H1 (cell line): ENCODE measurements at regions not wholly inside any gene's neighbourhood (a gene's known extent, or its start where the extent isn't known, plus 50 kb on each side); places are given as distances from the start of the nearest gene placed in this dataset.

Source experiments
- CBX5 ChIP-seq: fragments of 300-800, 300-1000 bp; sonication (generic); IDR thresholded peaks from 2 replicates; pipeline ENCODE4 v1.7.1; 2016; ENCODE audit warnings: antibody characterized with exemption, low read length, low read depth
- CHD2 ChIP-seq: IDR thresholded peaks from 2 replicates; pipeline ENCODE4 v1.6.1; 2012; ENCODE audit warnings: low read length, improper control_type of control experiment
- KDM4A ChIP-seq: IDR thresholded peaks from one replicate; pipeline ENCODE4 v1.7.1; 2012; ENCODE audit warnings: low read depth, mild to moderate bottlenecking, moderate library complexity, low read length, inconsistent platforms; ENCODE audit not compliant: severe bottlenecking
- PHF8 ChIP-seq: fragments of 200-600 bp; sonication (generic); conservative IDR thresholded peaks from 2 replicates; pipeline ENCODE4 v1.7.1; 2012; ENCODE audit warnings: low read depth, mild to moderate bottlenecking, inconsistent platforms, low read length, moderate library complexity
- SIRT6 ChIP-seq: IDR thresholded peaks from one replicate; pipeline ENCODE4 v1.7.1; 2012; ENCODE audit warnings: low read length, inconsistent platforms
- TAF7 ChIP-seq: optimal IDR thresholded peaks from 2 replicates; pipeline ENCODE3; 2011; ENCODE audit warnings: low read depth, mild to moderate bottlenecking, inconsistent platforms, low read length, moderate library complexity, borderline replicate concordance
- TF ChIP-seq, protein P1 (sequence below): fragments of 300-600 bp; sonication (generic); IDR thresholded peaks from 2 replicates; pipeline ENCODE4 v1.7.1; 2012; ENCODE audit warnings: low read length, moderate library complexity, mild to moderate bottlenecking, inconsistent platforms; ENCODE audit not compliant: insufficient replicate concordance
- TF ChIP-seq, protein P2 (sequence below): IDR thresholded peaks from 2 replicates; pipeline ENCODE4 v1.6.1; 2011; ENCODE audit warnings: low read depth, mild to moderate bottlenecking, low read length; ENCODE audit not compliant: insufficient read depth

DNA sequence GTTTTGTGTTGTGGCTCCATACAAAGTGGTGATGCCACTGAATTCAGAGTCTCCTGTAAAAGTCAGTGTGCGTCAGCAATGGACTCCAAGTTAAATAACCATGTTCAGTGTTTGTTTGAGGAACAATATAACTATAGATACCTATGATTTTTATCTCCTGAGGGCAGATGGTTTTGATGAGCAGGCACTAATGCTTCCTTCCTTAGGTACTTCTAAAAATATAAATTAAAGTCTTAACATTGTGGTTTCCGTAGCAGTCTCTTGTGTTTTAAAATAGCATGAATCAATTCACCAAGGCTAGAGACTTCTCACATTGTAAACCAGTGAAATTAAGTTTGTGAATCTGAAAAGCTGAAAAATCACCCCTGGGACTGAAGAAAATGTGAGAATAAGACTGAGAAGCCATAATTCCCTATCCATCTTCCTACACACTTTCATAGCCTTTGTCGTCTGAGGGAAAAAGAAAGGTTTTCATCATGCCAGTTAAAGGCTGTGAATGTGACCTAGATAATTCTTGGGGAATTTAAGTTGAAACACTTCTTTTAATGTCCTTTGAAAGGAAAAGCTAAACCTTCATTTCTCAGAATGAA is 1502.9 kb downstream of the CDH11 start (continued):
- TF ChIP-seq, protein P1, sequence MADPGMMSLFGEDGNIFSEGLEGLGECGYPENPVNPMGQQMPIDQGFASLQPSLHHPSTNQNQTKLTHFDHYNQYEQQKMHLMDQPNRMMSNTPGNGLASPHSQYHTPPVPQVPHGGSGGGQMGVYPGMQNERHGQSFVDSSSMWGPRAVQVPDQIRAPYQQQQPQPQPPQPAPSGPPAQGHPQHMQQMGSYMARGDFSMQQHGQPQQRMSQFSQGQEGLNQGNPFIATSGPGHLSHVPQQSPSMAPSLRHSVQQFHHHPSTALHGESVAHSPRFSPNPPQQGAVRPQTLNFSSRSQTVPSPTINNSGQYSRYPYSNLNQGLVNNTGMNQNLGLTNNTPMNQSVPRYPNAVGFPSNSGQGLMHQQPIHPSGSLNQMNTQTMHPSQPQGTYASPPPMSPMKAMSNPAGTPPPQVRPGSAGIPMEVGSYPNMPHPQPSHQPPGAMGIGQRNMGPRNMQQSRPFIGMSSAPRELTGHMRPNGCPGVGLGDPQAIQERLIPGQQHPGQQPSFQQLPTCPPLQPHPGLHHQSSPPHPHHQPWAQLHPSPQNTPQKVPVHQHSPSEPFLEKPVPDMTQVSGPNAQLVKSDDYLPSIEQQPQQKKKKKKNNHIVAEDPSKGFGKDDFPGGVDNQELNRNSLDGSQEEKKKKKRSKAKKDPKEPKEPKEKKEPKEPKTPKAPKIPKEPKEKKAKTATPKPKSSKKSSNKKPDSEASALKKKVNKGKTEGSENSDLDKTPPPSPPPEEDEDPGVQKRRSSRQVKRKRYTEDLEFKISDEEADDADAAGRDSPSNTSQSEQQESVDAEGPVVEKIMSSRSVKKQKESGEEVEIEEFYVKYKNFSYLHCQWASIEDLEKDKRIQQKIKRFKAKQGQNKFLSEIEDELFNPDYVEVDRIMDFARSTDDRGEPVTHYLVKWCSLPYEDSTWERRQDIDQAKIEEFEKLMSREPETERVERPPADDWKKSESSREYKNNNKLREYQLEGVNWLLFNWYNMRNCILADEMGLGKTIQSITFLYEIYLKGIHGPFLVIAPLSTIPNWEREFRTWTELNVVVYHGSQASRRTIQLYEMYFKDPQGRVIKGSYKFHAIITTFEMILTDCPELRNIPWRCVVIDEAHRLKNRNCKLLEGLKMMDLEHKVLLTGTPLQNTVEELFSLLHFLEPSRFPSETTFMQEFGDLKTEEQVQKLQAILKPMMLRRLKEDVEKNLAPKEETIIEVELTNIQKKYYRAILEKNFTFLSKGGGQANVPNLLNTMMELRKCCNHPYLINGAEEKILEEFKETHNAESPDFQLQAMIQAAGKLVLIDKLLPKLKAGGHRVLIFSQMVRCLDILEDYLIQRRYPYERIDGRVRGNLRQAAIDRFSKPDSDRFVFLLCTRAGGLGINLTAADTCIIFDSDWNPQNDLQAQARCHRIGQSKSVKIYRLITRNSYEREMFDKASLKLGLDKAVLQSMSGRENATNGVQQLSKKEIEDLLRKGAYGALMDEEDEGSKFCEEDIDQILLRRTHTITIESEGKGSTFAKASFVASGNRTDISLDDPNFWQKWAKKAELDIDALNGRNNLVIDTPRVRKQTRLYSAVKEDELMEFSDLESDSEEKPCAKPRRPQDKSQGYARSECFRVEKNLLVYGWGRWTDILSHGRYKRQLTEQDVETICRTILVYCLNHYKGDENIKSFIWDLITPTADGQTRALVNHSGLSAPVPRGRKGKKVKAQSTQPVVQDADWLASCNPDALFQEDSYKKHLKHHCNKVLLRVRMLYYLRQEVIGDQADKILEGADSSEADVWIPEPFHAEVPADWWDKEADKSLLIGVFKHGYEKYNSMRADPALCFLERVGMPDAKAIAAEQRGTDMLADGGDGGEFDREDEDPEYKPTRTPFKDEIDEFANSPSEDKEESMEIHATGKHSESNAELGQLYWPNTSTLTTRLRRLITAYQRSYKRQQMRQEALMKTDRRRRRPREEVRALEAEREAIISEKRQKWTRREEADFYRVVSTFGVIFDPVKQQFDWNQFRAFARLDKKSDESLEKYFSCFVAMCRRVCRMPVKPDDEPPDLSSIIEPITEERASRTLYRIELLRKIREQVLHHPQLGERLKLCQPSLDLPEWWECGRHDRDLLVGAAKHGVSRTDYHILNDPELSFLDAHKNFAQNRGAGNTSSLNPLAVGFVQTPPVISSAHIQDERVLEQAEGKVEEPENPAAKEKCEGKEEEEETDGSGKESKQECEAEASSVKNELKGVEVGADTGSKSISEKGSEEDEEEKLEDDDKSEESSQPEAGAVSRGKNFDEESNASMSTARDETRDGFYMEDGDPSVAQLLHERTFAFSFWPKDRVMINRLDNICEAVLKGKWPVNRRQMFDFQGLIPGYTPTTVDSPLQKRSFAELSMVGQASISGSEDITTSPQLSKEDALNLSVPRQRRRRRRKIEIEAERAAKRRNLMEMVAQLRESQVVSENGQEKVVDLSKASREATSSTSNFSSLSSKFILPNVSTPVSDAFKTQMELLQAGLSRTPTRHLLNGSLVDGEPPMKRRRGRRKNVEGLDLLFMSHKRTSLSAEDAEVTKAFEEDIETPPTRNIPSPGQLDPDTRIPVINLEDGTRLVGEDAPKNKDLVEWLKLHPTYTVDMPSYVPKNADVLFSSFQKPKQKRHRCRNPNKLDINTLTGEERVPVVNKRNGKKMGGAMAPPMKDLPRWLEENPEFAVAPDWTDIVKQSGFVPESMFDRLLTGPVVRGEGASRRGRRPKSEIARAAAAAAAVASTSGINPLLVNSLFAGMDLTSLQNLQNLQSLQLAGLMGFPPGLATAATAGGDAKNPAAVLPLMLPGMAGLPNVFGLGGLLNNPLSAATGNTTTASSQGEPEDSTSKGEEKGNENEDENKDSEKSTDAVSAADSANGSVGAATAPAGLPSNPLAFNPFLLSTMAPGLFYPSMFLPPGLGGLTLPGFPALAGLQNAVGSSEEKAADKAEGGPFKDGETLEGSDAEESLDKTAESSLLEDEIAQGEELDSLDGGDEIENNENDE, result no peak
- TF ChIP-seq TAF7 (no peak), KDM4A (no peak), CHD2 (no peak), PHF8 (no peak), CBX5 (no peak), SIRT6 (no peak)
- TF ChIP-seq, protein P2, sequence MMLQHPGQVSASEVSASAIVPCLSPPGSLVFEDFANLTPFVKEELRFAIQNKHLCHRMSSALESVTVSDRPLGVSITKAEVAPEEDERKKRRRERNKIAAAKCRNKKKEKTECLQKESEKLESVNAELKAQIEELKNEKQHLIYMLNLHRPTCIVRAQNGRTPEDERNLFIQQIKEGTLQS, result no peak
